ENCODE measurements at regions not wholly inside any gene's neighbourhood (a gene's known extent, or its start where the extent isn't known, plus 50 kb on each side); places are given as distances from the start of the nearest gene placed in this dataset.

DNA sequence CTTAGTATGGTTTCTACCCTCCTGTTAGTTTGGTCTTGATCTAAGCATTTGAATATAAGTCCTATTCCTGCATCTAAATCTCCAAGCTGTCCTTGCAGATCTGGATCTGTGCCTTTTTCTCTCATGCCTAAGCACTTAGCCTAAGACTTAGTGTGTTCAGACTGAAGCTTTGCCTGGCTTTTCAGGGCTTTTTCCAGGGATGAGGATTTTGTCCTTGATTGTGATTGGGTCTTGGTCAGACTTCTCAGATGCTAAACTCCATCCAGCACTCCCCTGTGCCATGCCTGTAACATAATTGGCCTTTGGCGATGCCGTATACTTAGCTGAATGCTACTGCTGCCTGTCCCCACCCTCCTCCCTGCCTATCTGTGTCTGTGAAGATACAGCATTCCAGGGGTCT, 98.1 kb upstream of the NRIP1 start:
- Histone ChIP-seq H3K27ac (no peak overlapping the region), H3K9me3 (ENCODE audit: low read depth, low read length) (no peaks in the 10 kb centered on the region), H3K36me3 (ENCODE audit: insufficient read depth, low read length) (no peaks in the 10 kb centered on the region), H3K4me3 (no peak overlapping the region), H3K9ac (ENCODE audit: insufficient read length) (no peak overlapping the region)
- DNase-seq (ENCODE audit: low read depth, low spot score) = no peak
- no peak for TF ChIP-seq POLR2AphosphoS5 (IDR thresholded peaks at IDR 0.05; ENCODE audit: borderline replicate concordance, low read depth, low read length)
- no peak for TF ChIP-seq EZH2 (IDR thresholded peaks at IDR 0.05)
- TF ChIP-seq FOXP2 (optimal IDR thresholded peaks at IDR 0.05; ENCODE audit: control extremely low read depth, extremely low read length, insufficient read depth) = no peak

- Histone ChIP-seq H3K9me3 (ENCODE audit: low read depth, low read length) (no peaks in the 10 kb centered on the region), H3K4me3 (no peak overlapping the region), H3K27ac (no peak overlapping the region), H3K9ac (ENCODE audit: insufficient read length) (no peak overlapping the region), H3K36me3 (ENCODE audit: insufficient read depth, low read length) (no peaks in the 10 kb centered on the region)
- TF ChIP-seq FOXP2 (optimal IDR thresholded peaks at IDR 0.05; ENCODE audit: control extremely low read depth, extremely low read length, insufficient read depth) = no peak
- no peak for TF ChIP-seq POLR2AphosphoS5 (IDR thresholded peaks at IDR 0.05; ENCODE audit: borderline replicate concordance, low read depth, low read length)
- TF ChIP-seq EZH2 (IDR thresholded peaks at IDR 0.05) = no peak
- DNase-seq (ENCODE audit: low read depth, low spot score) = no peak
Measured at GRCh38 chr21:15164273-15164672, 99.5 kb upstream of the NRIP1 start.

DNA sequence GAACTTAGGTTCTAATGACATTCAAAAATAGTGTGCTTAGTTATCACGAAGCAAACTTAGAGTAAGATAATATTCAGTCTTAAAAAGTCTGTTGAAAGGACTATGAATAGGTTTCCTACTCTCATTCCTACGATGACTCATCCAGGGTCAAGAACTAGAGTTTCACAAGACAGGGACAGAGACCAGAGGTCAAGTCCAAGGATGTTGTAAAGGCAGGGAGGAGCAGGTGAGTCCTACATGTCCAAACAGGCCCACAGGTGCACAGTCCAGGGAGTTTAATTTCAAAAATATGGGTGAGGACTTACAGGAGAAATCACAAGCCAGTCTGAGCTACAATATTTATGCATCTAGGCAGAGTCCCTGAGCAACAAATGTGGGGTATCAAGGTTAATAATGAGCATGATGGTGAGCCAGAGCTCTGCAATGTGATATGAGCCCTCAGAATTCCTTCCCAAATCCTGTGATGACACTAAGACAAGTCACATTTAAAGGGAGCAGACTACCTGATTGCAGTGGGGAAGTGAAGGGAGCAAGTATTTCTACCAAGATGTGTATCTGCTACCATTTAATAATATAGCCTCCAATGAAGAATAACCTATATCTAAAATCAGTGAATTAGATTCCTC, 100.0 kb upstream of the NRIP1 start:
- TF ChIP-seq FOXP2 (optimal IDR thresholded peaks at IDR 0.05; ENCODE audit: control extremely low read depth, extremely low read length, insufficient read depth) = no peak
- no peak for TF ChIP-seq EZH2 (IDR thresholded peaks at IDR 0.05)
- TF ChIP-seq POLR2AphosphoS5 (IDR thresholded peaks at IDR 0.05; ENCODE audit: borderline replicate concordance, low read depth, low read length) = no peak
- no peak overlapping the region for H3K27ac ChIP-seq
- no peak overlapping the region for H3K4me3 ChIP-seq
- H3K9me3 ChIP-seq (ENCODE audit: low read depth, low read length) = no peaks in the 10 kb centered on the region
- DNase-seq (ENCODE audit: low read depth, low spot score) = no peak
- H3K9ac ChIP-seq (ENCODE audit: insufficient read length) = no peak overlapping the region
- no peaks in the 10 kb centered on the region for H3K36me3 ChIP-seq (ENCODE audit: insufficient read depth, low read length)

DNA sequence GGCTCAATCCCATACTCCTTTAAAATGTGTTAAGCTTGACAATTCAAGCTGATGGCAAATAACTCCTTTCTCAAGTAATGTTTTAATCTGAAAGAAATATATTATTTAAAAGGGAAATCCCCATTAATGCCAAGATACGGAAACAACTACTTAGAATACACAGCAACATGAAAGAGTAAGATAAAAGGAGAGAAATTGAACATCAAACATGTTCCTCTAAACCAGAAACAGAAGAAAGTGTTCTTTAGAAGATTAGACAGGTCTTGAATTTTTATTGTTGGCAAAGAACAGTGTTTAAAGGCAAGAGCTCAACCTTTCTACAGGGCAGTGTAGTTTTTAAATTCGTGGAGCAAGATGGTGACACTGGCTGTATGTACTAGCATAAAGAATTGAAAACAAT, 105.8 kb upstream of the NRIP1 start:
- no peak for TF ChIP-seq POLR2AphosphoS5 (IDR thresholded peaks at IDR 0.05; ENCODE audit: borderline replicate concordance, low read depth, low read length)
- no peak for TF ChIP-seq FOXP2 (optimal IDR thresholded peaks at IDR 0.05; ENCODE audit: control extremely low read depth, extremely low read length, insufficient read depth)
- no peak for TF ChIP-seq EZH2 (IDR thresholded peaks at IDR 0.05)
- Histone ChIP-seq H3K36me3 (ENCODE audit: insufficient read depth, low read length) (no peaks in the 10 kb centered on the region), H3K27ac (no peak overlapping the region), H3K4me3 (no peak overlapping the region), H3K9ac (ENCODE audit: insufficient read length) (no peak overlapping the region), H3K9me3 (ENCODE audit: low read depth, low read length) (no peaks in the 10 kb centered on the region)
- no peak for DNase-seq (ENCODE audit: low read depth, low spot score)

DNA sequence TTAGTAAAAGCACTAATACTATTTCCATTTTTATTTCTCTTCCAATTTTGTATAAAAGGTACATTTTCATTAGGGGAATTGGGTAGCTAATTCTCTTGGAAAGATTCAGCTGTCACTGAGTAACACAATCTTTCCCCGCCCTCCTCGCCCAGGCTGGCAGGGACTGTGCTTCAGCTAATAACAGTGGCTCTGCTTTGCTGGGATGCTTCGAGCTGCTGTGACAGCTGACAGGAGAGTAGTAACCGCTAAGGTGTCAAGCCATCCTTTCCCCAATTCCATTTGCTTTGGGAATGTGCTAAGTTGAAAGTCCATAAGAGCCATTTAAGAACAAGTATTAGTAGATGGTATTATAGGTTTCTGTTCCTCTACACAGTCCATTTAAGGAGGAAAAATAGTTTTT, 106.7 kb upstream of the NRIP1 start:
- Histone ChIP-seq H3K9me3 (ENCODE audit: low read depth, low read length) (no peaks in the 10 kb centered on the region), H3K4me3 (no peak overlapping the region), H3K9ac (ENCODE audit: insufficient read length) (no peak overlapping the region), H3K36me3 (ENCODE audit: insufficient read depth, low read length) (no peaks in the 10 kb centered on the region), H3K27ac (no peak overlapping the region)
- no peak for DNase-seq (ENCODE audit: low read depth, low spot score)
- TF ChIP-seq POLR2AphosphoS5 (IDR thresholded peaks at IDR 0.05; ENCODE audit: borderline replicate concordance, low read depth, low read length) = no peak
- TF ChIP-seq FOXP2 (optimal IDR thresholded peaks at IDR 0.05; ENCODE audit: control extremely low read depth, extremely low read length, insufficient read depth) = no peak
- no peak for TF ChIP-seq EZH2 (IDR thresholded peaks at IDR 0.05)

DNA sequence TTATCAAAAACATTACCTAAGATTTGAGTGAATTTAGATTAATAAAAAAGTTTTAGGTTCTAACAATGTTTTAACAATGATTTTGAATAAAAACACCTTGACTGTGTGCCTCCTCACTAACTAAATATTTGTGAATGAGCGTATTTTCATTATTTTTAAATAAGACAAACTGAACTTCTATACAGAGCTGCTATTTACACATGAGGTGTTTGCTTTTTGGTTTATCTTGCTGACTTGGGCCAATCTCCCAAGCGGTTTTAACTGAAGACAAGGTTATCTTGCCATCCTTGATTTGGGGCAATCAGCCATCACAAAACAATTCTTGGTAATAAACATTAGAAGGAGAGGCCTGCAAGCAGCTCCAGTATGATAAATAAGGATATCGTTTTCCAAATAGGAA, 108.2 kb upstream of the NRIP1 start:
- no peak overlapping the region for H3K9ac ChIP-seq (ENCODE audit: insufficient read length)
- H3K36me3 ChIP-seq (ENCODE audit: insufficient read depth, low read length) = no peaks in the 10 kb centered on the region
- TF ChIP-seq EZH2 (IDR thresholded peaks at IDR 0.05) (no peak), FOXP2 (optimal IDR thresholded peaks at IDR 0.05; ENCODE audit: control extremely low read depth, extremely low read length, insufficient read depth) (no peak), POLR2AphosphoS5 (IDR thresholded peaks at IDR 0.05; ENCODE audit: borderline replicate concordance, low read depth, low read length) (no peak)
- no peaks in the 10 kb centered on the region for H3K9me3 ChIP-seq (ENCODE audit: low read depth, low read length)
- DNase-seq (ENCODE audit: low read depth, low spot score) = no peak
- H3K27ac ChIP-seq = no peak overlapping the region
- no peak overlapping the region for H3K4me3 ChIP-seq

GRCh38 chr21:15174923-15175322, 110.1 kb upstream of the NRIP1 start:
- Histone ChIP-seq H3K27ac (no peak overlapping the region), H3K9me3 (ENCODE audit: low read depth, low read length) (no peaks in the 10 kb centered on the region), H3K36me3 (ENCODE audit: insufficient read depth, low read length) (no peaks in the 10 kb centered on the region), H3K4me3 (no peak overlapping the region), H3K9ac (ENCODE audit: insufficient read length) (no peak overlapping the region)
- TF ChIP-seq POLR2AphosphoS5 (IDR thresholded peaks at IDR 0.05; ENCODE audit: borderline replicate concordance, low read depth, low read length) (no peak), EZH2 (IDR thresholded peaks at IDR 0.05) (no peak), FOXP2 (optimal IDR thresholded peaks at IDR 0.05; ENCODE audit: control extremely low read depth, extremely low read length, insufficient read depth) (no peak)
- DNase-seq (ENCODE audit: low read depth, low spot score) = no peak

DNA sequence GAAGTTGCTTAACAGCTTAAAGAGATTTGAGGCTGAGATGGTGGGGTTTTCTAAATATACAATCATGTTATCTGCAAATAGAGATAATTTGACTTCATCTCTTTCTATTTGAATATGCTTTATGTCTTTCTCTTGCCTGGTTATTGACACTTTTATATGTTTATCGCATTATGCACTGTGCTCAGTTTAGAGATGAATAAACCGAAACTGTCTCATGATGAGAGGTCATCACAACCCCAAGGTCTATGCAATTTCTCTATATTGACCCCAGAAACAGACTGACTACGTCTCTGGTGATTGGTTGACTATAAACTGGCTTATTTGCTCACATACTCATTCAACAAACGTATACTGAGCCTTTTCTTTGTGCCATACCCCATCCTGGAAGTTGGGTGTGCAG, 117.9 kb upstream of the NRIP1 start:
- TF ChIP-seq FOXP2 (optimal IDR thresholded peaks at IDR 0.05; ENCODE audit: control extremely low read depth, extremely low read length, insufficient read depth) (no peak), POLR2AphosphoS5 (IDR thresholded peaks at IDR 0.05; ENCODE audit: borderline replicate concordance, low read depth, low read length) (no peak)
- no peaks in the 10 kb centered on the region for H3K9me3 ChIP-seq (ENCODE audit: low read depth, low read length)
- H3K27ac ChIP-seq = no peak overlapping the region
- no peak overlapping the region for H3K4me3 ChIP-seq
- H3K36me3 ChIP-seq (ENCODE audit: insufficient read depth, low read length) = no peaks in the 10 kb centered on the region
- no peak for DNase-seq (ENCODE audit: low read depth, low spot score)
- H3K9ac ChIP-seq (ENCODE audit: insufficient read length) = no peak overlapping the region

DNA sequence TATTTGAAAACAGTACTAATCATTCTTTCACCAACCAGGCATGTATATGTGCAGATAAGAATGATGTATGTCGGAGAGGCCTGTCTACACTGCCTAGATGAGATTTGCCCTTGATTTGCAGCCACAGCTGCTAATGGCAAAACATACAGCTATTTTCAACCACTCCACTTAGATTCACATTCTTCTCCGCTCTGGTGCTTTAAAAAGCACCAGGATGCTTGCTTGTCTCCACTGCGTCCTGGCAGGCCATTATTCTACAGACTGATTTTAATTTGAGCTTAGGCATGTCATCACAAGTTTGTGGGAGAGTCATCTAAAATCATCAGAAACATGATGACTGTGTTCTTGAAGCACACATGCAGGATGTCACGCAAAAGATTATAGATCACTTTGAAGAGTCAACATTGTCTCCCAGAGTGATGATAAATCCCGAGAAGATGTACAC, 119.0 kb upstream of the NRIP1 start:
- Histone ChIP-seq H3K9ac (ENCODE audit: insufficient read length) (no peak overlapping the region), H3K36me3 (ENCODE audit: insufficient read depth, low read length) (no peaks in the 10 kb centered on the region), H3K4me3 (no peak overlapping the region), H3K27ac (no peak overlapping the region), H3K9me3 (ENCODE audit: low read depth, low read length) (no peaks in the 10 kb centered on the region)
- DNase-seq (ENCODE audit: low read depth, low spot score) = no peak
- no peak for TF ChIP-seq EZH2 (IDR thresholded peaks at IDR 0.05)
- TF ChIP-seq FOXP2 (optimal IDR thresholded peaks at IDR 0.05; ENCODE audit: control extremely low read depth, extremely low read length, insufficient read depth) = no peak
- TF ChIP-seq POLR2AphosphoS5 (IDR thresholded peaks at IDR 0.05; ENCODE audit: borderline replicate concordance, low read depth, low read length) = no peak

Measured in SK-N-MC (cell line).